ENCODE measurements at regions not wholly inside any gene's neighbourhood (a gene's known extent, or its start where the extent isn't known, plus 50 kb on each side); places are given as distances from the start of the nearest gene placed in this dataset.

GRCh38 chr21:14313300-14313699, 69.6 kb downstream of the HSPA13 start:
- DNase-seq (ENCODE audit: low spot score), result no peak
- Histone ChIP-seq H3K4me3 (ENCODE audit: low read depth in 1 of 3, low read length in 3 of 3) (no peak overlapping the region), H3K27ac (ENCODE audit: low read depth in 1 of 2, low read length in 2 of 2) (no peak overlapping the region), H3K27me3 (ENCODE audit: control insufficient read depth in 4 of 4, insufficient read depth in 4 of 4, low read length in 3 of 4) (no peaks in the 10 kb centered on the region), H3K9ac (ENCODE audit: low read depth in 1 of 2, low read length in 2 of 2) (no peak overlapping the region), H3K9me3 (ENCODE audit: control insufficient read depth in 4 of 4, low read length in 3 of 4) (no peaks in the 10 kb centered on the region), H3K4me1 (ENCODE audit: control insufficient read depth in 4 of 4, insufficient read depth in 4 of 4, low read length in 3 of 4) (no peaks in the 10 kb centered on the region), H3K36me3 (ENCODE audit: control insufficient read depth in 4 of 4, insufficient read depth in 3 of 4, low read depth in 1 of 4, low read length in 3 of 4) (no peaks in the 10 kb centered on the region)
- 61% methylated on average over 8 of the region's 8 CpGs for WGBS
- TF ChIP-seq GABPA (IDR thresholded peaks at IDR 0.05 in 1 of 2, conservative IDR thresholded peaks at IDR 0.05 in 1 of 2) (no peak), CTCF (IDR thresholded peaks at IDR 0.05; ENCODE audit: low read depth, low read length, missing input control) (no peak), YY1 (IDR thresholded peaks at IDR 0.05) (no peak), HNF4A (conservative IDR thresholded peaks at IDR 0.05) (no peak), FOXA1 (IDR thresholded peaks at IDR 0.05) (no peak), JUND (IDR thresholded peaks at IDR 0.05) (no peak), MAX (IDR thresholded peaks at IDR 0.05) (no peak), NR2F2 (IDR thresholded peaks at IDR 0.05) (no peak), RXRA (IDR thresholded peaks at IDR 0.05) (no peak), FOXA2 (IDR thresholded peaks at IDR 0.05) (no peak), REST (IDR thresholded peaks at IDR 0.05) (no peak), SP1 (IDR thresholded peaks at IDR 0.05) (no peak)

- H3K9me3 ChIP-seq (ENCODE audit: control insufficient read depth in 4 of 4, low read length in 3 of 4), result no peaks in the 10 kb centered on the region
- 56% methylated on average over 1 of the region's 1 CpG for WGBS
- H3K27me3 ChIP-seq (ENCODE audit: control insufficient read depth in 4 of 4, insufficient read depth in 4 of 4, low read length in 3 of 4), result no peaks in the 10 kb centered on the region
- H3K9ac ChIP-seq (ENCODE audit: low read depth in 1 of 2, low read length in 2 of 2), result no peak overlapping the region
- H3K4me3 ChIP-seq (ENCODE audit: low read depth in 1 of 3, low read length in 3 of 3), result no peak overlapping the region
- DNase-seq (ENCODE audit: low spot score), result no peak
- H3K4me1 ChIP-seq (ENCODE audit: control insufficient read depth in 4 of 4, insufficient read depth in 4 of 4, low read length in 3 of 4), result no peaks in the 10 kb centered on the region
- no peaks in the 10 kb centered on the region for H3K36me3 ChIP-seq (ENCODE audit: control insufficient read depth in 4 of 4, insufficient read depth in 3 of 4, low read depth in 1 of 4, low read length in 3 of 4)
- TF ChIP-seq RXRA (IDR thresholded peaks at IDR 0.05), result no peak
- no peak for TF ChIP-seq FOXA2 (IDR thresholded peaks at IDR 0.05)
- no peak for TF ChIP-seq CTCF (IDR thresholded peaks at IDR 0.05; ENCODE audit: low read depth, low read length, missing input control)
- no peak for TF ChIP-seq EGR1 (IDR thresholded peaks at IDR 0.05; ENCODE audit: low read depth in 2 of 2)
- no peak for TF ChIP-seq HNF4A (conservative IDR thresholded peaks at IDR 0.05)
- TF ChIP-seq FOXA1 (IDR thresholded peaks at IDR 0.05), result no peak
- TF ChIP-seq NR2F2 (IDR thresholded peaks at IDR 0.05), result no peak
- no peak for TF ChIP-seq GABPA (IDR thresholded peaks at IDR 0.05 in 1 of 2, conservative IDR thresholded peaks at IDR 0.05 in 1 of 2)
- TF ChIP-seq HNF4G (IDR thresholded peaks at IDR 0.05), result no peak
- no peak overlapping the region for H3K27ac ChIP-seq (ENCODE audit: low read depth in 1 of 2, low read length in 2 of 2)
Measured at GRCh38 chr21:14312871-14313270, 70.1 kb downstream of the HSPA13 start.
